HG03066 (cell line): ENCODE measurements at regions not wholly inside any gene's neighbourhood (a gene's known extent, or its start where the extent isn't known, plus 50 kb on each side); places are given as distances from the start of the nearest gene placed in this dataset.

ENCODE experiments used
- ATAC-seq: cut with Tn5 transposase; IDR thresholded peaks from one replicate; pipeline ENCODE4 v1.9.1; 2021; ENCODE audit warnings: low read depth; ENCODE audit not compliant: unreplicated experiment

- ATAC-seq, result no peak
Observed at GRCh38 chr7:30212701-30213111, 71.7 kb upstream of the ZNRF2 start.

DNA sequence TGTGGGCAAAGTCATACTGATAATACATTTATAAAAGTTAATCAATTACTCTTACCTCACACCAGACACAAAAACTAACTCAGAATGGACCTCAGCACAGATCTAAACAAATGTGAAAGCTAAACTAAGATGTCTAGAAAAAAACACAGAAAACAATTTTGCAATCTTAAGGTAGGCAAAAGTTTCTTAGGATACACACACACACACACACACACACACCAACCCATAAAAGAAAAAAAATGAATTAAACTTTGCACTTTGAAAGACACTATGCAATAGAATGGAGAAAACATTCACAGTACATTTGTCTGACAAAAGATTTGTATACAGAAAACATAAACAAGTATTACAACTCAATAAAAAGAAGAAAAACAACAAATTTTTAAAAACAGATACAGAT lies 70.8 kb upstream of the ZNRF2 start:
- ATAC-seq, result no peak

DNA sequence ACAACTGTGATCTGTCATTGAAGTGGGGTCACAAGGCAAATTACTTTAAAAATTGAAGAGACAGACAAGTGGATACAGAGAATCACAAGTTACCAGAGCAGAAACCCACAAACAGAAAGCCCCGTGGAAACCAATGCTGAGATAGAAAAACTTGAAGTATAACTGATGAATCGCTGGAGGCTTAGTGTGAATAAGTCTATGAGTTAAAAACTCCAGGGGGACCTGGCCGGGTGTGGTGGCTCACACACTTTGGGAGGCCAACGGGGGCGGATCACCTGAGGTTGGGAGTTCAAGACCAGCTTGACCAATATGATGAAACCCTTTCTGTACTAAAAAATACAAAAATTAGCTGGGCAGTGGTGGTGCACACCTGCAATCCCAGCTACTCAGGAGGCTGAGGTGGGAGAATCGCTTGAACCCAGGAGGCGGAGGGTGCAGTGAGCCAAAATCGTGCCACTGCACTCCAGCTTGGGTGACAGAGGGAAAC lies 69.7 kb upstream of the ZNRF2 start:
- ATAC-seq, result no peak

- ATAC-seq, result no peak
Observed at GRCh38 chr7:30221764-30222163, 62.6 kb upstream of the ZNRF2 start.

- no peak for ATAC-seq
Observed at GRCh38 chr7:30222515-30223215, 61.7 kb upstream of the ZNRF2 start.

DNA sequence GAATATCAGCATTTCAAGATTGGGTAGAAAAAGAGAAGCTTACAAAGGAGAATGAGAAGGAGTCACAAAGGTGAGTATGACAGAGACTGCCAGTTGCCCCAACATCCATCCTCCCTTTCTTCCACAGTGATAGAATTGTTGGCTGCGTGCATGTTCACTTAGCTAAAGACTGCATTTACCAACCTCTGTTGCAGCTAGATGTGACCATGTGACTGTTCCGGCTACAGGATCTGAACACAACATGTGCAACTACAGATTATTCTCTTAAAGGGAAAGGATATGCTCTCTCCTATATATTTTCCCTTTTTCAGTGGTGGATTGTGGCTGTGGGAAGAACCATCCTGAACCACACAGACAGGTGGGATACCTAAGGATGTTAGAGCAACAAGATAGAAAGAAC lies 60.5 kb upstream of the ZNRF2 start:
- ATAC-seq, result no peak

GRCh38 chr7:30224511-30225062 lies 59.8 kb upstream of the ZNRF2 start:
- no peak for ATAC-seq

DNA sequence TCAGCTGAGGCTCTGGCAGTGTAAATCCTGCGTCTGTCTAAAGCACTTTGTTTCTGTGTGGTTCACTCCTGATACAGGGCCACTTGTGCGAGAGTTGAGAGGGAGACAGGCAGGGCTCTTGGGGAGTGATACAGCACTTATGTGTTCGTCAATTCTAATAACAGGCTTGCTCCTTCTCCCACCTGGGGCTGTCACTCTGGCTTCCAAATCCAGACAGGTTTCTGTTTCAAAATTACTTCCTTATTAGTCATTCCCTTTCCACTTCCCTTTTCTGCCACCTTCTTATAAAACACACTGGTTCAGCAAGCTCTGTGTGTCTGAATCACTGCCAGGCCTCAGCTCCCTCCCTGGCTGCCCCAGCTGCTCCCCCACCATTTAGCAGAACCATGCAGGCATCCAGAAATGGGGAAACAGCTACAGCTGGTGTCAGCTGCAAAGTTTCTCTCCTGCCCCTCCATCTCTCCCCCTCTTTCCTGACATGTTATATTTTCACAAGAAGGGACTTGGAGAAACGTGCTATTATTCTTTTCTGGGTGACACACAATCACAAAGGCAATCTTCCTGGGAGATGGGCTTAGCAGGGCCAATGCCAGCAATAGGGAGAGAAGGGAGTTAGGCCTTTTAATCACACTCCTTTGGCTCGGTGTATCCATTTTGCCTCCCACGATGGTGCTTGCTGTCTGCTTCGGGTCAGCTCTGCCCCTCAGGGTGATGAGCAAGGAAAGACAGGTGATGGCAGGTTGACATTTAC lies 58.4 kb upstream of the ZNRF2 start:
- peak; percentile 71 for ATAC-seq

- no peak for ATAC-seq
Observed at GRCh38 chr7:30226614-30227268, 57.7 kb upstream of the ZNRF2 start.

DNA sequence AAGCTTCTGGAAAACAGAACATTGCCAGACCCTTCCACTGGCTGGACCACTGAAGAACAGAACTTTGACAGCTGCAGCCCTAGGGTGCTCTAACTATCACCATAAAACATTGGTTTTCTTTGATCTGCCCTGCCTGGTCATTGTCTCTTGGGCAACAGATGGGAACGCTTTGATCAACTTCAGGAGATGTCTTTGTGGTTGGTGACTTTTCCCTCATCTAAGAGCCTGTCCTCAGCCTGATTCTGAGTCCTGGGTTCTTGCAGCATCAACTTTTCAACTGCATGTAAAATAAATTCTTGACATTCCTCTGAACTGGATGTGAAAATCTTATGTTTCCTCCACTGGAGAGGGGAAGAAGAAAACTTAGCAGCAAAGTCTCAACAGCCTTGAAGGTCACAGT lies 53.1 kb upstream of the ZNRF2 start:
- ATAC-seq, result no peak

- ATAC-seq, result no peak
Observed at GRCh38 chr7:30232391-30232790, 52.0 kb upstream of the ZNRF2 start.
